IPS DF 4.7 (cell line): ENCODE measurements at regions not wholly inside any gene's neighbourhood (a gene's known extent, or its start where the extent isn't known, plus 50 kb on each side); places are given as distances from the start of the nearest gene placed in this dataset.
"Not testable (repeated sequence)": the region's sequence is repeated elsewhere in the genome, so short reads cannot be mapped to it uniquely, and the experiment has no call there.

ENCODE experiments used
- DNase-seq: peaks from one replicate; pipeline ENCODE4 v3.0.0-alpha.2; 2013; ENCODE audit warnings: low spot score; ENCODE audit errors: extremely low read depth

DNA sequence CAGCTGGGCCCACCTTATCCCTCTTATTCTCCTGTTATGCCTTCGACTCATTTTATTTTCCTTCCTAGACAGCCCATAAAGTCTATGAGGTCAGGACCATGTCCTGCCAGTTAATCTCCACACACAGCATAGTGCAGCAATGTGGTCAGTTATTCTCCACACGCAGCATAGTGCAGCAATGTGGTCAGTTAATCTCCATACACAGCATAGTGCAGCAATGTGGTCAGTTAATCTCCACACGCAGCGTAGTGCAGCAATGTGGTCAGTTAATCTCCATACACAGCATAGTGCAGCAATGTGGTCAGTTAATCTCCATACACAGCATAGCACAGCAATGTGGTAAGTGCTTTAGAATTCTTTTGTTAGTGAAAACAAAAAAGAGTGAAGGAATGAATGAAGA is 77.8 kb downstream of the TEX36 start:
- no peak for DNase-seq

DNA sequence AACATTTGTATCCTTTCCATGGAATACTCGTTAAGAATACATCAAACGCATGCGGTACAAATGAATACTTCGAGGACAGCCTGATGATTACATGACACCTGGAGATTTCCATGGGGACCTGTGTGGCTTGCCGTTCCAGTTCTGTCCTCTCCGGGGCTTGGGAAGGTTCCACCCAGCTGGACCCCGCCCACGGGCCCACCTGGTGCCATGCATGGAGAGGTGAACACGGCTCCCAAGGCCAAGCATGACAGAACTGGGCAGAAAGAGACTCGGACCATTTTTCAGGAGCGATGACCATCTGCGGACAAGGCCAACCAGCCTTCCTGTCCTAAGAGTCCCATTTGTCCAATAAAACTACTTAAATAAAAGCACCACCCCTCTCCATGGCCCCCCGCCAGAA is 80.1 kb downstream of the TEX36 start:
- DNase-seq: no peak

DNA sequence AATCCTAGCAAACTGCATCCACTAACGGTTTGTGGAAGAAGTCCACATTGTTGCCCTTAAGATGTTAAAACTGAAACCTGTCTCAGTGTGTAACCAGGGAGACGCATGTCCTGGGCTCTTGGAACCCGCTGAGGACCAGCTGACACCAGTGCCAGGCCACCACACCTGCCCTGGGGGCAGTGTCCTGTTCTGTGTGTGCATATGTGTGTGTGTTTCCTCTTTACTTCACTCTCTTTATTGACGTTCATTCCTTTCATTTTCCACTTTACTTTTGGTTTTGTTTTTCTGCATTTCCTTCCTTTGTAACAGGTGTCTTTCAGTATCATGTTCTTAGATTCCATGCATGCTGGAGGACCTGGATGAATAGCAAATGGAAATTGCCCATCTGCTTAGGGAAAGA is 83.8 kb downstream of the TEX36 start:
- DNase-seq: no peak

DNA sequence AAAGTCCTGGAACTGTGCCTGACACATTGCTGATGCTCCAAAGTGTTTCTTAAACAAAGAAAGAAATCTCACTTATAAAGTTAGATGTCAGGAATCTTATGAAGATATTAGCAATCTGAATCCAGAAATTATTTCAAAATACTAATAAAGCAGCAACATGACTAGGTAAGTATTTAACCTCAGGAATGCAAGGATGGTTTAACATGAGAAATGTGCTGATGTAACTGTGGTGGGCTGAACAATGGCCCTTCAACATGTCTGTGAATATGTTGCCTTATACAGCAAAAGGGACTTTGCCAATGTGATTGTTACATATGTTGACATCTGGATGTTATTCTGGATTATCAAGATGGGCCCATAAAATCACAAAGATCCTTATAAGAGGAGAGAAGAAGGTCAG is 87.1 kb downstream of the TEX36 start:
- DNase-seq: no peak

DNA sequence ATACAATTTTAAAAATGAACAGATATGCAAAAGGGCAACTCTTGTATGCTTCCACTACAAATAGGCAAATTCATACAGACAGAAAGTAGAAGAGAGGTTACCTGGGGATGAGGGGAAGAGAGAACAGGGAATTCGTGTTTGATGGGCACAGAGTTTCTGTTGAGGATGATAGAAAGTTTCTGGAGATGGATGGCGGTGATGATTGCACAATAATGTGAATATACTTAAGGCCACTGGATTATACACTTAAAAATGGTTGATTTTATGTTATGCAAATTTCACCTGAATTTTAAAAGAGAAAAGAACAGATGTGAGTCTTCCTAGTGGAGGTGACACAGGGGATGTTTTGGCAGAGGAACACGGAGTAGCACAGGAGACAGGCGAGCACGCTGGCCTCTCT is 89.3 kb downstream of the TEX36 start:
- no peak for DNase-seq

DNA sequence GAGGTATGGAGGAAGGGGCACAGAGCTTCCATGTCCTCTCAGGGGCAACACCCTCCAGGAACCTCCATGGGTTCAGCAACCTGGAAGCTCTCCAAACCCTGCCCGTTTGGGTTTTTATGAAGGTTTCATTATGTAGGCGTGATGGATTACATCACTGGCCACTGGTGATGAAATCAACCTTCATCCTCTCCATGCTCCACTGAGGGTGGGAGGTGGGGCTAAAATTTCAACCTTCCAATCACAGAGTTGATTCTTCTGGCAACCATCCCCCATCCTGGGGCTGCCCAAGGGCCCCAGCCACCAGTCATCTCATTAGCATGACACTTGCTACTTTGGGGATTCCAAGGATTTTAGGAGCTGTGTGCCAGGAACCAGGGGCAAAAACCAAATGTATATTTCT is 90.1 kb downstream of the TEX36 start:
- no peak for DNase-seq

DNA sequence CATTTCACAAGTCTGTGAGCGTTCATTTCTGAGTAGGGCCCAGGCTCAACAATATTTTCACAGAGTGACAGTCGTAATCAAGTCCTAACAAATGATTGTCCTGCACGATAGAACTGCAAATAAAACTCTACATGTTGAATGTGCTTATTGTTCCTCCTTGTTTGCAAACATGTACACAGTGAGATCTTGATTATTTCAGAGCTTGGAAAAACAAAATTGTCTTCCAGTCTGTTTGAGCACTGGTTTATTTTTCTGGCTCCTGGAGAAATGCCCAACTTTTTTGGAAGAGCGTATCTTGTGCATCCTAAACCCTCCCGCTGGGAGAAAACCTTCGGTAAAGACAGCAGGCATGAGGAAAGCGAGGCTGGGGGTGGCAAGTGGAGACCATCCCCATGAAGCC is 91.1 kb downstream of the TEX36 start:
- DNase-seq: no peak

DNA sequence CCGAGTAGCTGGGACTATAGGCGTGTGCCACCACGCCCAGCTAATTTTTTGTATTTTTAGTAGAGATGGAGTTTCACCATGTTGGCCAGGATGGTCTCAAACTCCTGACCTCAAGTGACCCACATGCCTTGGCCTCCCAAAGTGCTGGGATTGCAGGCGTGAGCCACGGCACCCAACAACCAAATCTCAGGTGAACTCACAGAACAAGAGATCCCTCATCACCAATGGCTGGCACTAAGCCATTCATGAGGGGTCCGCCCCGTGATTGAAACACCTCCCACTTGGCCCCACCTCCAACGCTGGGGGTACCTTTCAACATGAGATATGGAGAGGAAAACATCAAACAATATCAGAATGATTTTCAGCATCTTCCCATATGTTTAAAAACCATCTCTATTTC is 94.2 kb downstream of the TEX36 start:
- not testable (repeated sequence) for DNase-seq

DNA sequence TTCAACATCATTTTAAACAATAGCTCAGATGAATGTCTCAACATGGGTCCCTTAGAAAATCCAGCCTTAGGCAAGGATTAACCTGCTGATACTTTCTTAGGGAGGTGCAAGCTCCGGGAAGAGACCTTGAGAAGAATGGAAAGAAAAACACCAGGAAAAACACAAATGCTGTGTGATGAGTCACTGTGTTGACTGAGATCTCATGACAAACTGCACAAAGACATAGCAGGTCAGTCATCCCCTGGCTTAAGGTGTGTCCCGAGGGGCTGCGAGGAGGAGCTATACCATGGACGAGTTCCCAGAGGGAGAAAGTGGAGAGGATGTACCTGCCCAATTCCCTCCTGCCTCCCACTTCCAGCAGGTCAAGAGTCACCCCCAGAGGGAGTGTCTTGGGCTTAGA is 98.0 kb downstream of the TEX36 start:
- no peak for DNase-seq

DNA sequence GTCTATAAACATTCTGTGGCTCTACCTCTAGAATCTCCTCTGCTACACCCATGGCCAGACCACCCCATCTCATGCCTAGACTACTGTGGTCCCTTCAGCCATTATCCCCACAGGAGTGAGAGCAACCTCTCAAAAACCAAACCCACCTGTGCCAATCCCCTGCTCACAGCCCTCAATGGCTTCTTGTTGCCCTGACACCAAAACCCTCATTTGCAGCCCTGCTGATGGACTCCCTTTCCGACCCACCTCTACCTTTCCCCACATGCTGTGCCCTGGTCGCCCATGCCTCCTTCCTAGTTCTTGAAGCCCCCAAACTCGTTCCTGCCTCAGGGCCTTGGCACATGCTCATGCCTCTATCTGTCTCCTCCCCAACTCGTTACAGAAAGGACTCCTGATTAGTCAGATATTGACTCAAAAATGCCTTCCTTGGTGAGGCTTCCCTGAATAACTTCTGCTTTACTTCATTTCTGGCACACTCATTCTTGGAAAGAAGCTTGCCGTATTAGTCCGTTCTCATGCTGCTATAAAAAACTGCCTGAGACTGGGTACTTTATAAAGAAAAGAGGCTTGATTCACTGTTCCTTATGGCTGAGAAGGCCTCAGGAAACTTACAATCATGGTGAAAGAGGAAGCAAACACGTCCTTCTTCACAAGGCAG is 104.2 kb downstream of the TEX36 start:
- DNase-seq: no peak

DNA sequence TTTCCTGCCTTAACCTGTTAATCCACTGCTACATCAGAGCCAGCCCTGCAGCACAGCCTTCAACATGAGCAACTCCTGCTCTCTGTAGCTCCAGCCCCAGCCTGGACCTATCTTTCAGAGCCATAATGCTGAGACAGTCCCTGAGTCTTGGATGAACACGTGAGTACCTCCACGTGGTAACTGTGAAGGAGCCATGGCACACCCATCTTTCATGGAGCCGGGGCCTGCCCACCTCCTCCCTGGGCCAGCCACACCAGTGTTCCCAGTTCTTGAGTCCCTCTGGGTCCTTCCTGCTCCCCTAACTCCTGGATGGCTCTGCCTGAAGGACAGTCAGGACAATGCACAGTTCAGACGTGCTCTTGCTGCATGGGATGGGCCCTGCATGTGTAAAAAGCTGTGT is 107.1 kb downstream of the TEX36 start:
- no peak for DNase-seq

DNA sequence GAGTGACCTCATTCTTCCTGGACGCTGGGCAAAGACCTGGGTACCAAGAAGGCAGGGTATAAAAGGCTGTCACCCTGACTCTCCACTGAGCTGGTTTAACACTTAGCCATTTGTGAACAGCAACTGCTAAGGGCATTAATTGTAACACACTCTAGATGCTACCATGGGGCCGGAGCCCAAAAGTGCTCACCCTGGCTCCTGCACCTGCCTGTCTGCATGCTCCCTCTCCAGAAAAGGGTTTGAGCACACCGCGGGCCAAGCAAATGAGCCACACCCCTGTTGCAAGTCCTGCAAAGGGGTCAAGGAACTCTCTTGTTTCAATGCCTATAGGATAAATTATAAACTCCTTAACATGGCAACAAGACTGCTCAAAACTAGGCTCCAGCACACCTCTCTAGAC is 114.8 kb downstream of the TEX36 start:
- no peak for DNase-seq

DNA sequence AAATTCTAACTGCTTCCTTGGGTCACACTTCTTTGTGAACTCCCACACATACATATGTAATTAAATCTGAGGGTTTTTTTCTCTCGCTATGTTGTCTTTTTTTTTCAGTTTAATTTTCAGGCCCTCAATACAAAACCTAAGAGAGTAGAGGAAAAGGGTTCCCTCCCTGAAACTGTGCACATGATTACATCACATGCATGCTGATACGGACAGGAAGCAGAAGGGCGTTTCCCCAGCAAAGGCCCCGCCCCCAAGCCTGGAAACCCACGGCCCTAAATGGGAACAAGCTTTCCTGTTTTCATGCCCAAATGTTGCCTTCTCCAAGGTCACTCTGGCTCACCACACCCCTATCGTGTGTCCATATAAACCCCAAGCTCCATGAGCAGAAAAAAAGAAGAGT is 115.4 kb downstream of the TEX36 start:
- DNase-seq: no peak

DNA sequence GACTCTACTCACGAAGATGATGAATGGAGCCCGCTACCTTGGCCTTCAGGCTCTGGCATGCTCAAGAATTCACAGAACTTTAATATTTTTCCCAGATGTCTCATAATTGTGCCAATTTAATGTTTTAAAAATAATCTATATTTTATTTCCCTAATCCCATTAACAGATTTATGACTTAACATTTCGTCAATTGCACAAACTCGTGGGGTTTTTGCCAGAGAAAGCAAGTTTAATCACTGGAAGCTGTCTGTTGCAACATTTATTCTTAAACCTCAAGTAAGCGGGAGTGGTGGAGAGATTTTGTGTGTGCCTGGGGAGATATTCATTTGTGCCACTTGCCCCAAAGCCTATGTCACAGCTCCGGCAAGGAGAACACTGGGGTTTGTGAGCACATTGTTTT is 117.9 kb downstream of the TEX36 start:
- DNase-seq: no peak

DNA sequence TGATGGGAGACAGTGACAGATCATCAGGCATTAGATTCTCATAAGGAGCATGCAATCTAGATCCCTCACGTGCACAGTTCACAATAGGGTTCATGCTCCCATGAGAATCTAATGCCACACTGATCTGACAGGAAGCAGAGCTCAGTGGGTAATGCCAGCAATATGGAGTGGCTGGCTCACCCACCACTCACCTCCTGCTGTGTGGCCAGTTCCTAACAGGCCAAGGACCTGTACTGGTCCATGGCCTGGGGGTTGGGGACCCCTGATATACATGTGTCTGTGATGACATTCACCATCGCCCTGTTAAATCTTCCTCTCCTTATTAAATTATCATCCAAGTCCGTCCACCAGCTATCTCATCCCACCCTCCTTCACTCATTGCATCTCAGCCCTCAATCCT is 118.4 kb downstream of the TEX36 start:
- DNase-seq: no peak

DNA sequence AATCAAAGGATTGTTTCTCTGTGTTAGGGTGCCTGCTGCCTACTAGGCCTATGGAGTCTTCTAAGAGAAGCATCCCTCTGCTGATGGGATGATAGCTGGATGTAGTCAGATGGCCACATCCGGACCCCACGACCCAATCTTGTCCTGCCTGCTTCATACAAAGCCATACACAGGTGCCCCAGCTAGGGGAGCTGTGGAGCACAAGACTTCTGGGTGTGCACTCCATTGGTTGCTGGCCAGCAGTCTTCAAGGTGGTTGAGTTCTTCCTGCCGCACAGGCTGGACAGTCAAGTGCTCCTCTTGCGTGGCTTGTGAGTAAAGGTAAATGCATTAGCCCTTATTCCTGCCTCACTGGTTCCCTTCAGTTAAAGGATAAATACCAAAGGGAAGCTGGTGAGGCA is 120.2 kb downstream of the TEX36 start:
- no peak for DNase-seq

DNA sequence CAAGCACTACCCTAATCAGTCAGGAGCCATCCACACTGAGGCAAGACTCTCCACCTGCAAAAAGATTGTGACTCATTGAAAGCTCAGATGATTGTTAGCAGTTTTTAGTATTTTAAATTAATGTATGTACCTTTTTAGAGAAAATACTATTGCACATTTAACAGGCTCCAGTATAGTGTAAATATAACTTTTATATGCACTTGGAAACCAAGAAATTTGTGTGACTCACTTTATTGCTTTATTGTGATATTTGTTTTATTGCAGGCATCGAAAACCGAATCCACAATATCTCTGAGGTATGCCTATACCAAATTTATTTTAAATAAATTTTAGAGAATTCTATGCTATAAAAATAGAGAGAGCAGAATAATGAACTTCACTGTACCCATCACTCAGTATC is 122.0 kb downstream of the TEX36 start:
- DNase-seq: no peak

DNA sequence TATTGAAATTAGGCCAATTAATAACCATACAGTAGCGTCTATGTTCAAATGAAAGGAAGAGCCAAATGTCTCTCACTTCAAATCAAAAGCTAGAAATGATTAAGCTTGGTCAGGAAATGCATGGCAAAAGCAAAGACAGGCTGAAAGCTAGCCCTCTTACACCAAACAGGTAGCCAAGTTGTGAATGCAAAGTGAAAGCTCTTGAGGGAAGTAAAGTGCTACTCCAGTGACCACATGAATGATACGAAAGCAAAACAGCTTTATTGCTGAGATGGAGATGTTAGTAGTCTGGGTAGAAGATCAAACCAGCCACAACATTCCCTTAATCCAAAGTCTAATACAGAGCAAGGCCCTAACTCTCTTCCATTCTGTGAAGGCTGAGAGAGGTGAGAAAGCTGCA is 123.8 kb downstream of the TEX36 start:
- no peak for DNase-seq

DNA sequence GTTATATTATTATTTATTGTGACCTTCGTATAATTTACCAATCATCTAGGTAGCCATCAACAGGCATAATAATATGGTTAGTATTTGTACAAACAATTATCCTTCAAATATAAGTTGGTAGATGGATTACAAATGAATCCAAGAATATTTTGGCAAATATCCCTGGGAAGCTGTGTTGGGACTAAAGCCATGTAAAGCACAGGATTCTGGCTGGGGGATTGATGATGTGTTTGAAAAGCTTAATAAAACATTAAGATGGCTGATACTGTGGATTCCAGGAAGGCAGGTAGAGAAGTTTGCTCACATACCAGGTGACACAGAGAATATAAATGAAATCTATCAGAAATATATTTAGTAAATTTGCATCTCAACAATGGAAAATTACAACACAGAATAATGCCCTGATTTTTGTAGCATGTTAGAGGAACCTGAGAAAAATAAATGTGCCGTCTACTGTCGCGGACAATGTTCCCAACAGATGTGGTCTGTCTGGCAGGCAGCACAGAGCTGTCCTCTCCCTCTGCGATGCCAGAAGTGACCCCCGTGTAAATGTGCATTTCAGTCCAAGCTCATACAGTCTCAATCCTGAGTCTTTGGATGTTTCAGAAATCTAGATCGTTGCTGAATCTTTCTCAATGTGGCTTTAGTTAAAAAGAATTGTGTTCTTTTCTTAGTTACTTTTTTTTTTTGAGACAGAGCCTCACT is 125.0 kb downstream of the TEX36 start:
- DNase-seq: no peak

DNA sequence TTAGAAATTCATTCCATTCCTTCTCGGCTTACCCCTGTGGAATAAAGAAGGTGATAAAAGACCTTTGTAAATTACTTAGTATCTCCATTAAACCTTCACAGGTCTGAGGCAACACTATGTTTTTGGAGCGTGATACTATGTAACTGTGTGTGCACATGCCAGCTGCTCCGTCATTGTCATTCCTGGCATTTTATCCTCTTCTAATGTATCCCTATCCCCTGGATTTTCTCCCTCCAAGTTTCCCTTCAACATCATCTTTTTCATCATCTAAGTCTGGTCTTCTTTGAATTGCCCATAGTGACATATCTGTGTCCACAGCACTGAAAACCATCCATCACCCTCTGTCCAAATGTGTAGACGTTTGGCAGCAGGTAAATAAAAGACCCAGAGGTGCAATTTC is 125.7 kb downstream of the TEX36 start:
- DNase-seq: no peak

DNA sequence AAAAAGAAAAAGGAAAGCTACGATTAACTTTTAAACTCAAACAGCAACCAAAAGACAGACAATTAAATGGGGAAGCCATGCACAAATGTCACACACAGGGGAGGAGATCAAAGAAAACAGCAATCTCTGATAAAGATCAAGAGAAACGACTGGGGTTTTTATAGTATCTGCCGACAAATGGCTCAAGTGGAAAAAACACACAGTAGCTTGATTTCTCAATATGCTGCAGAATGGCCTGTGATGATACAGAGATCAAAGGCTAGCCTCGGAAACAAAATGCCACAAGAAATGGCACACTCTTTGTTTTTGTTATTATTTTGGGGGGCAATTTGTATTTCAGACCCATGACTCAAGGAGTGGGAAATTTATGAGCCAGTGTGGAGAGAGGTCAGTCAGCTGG is 126.1 kb downstream of the TEX36 start:
- no peak for DNase-seq

DNA sequence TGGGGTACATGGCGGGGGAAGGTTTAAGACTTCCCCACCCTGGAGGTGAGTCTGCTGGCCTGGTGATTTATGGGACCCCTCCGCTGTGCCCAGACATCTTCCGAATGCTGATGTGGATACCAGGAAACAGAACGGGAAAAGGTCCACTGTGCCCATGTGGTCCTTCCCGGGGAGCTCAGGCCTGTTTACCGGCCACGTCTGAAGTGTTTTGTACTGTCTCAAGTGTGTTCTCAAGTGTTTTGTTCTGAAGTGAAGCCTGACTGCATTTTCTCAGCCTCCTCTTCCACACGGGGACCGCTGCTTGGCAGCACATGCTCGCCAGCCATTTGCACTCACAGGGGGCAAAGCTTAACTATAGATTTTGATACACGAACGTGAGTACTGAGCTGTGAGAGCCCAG is 127.2 kb downstream of the TEX36 start:
- no peak for DNase-seq

DNA sequence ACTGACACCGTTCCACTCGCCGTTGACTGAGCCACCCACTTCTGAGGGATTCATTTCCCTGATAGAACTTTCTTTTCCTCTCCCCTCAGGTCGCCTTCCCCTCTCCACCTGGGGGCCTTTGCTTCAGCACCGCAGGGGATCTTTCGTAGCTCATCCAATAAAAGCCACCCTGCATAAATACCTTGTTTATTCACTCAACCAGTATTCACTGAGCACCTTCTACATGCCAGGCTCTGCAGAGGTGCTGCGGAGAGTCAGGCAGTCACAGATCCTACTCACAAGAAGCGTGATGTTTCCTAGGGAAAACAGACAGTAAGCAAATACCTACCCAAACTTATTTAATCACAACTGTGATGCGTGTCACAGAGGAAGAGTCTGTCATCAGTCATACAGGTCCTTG is 127.7 kb downstream of the TEX36 start:
- no peak for DNase-seq

DNA sequence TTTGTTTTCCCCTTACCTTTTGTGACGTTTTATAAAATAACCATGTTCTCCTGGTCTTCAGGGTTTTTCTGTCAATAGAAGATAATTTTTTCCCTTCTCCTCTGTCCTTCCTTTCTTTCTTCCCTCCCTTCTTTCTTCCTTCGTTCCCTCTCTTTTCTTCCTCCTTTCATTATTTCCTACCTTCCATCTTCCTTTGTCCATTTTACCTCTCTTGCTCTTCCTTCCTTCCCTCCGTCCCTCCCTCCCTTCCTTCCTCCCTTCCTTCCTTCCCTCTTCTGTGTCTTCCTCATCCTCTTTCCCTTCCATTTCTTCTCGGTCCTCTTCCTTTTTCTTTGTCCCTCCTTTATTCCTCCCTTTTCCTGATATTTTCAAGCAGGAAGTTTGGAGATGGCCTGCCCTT is 128.2 kb downstream of the TEX36 start:
- DNase-seq: no peak
